CD14-positive monocyte (primary cell): ENCODE measurements at regions not wholly inside any gene's neighbourhood (a gene's known extent, or its start where the extent isn't known, plus 50 kb on each side); places are given as distances from the start of the nearest gene placed in this dataset.
A peak's percentile ranks its signal among the peaks of the same experiment; 100 is the strongest.

Experiments
- DNase-seq, 3 donors: peaks; one replicate each; pipeline ENCODE4 v3.0.0-alpha.2; 2011 to 2022
- H2AFZ ChIP-seq: 2 replicates; pipeline ENCODE4 v1.6.0; 2012; ENCODE audit warnings: mild to moderate bottlenecking, low read depth, low read length, inconsistent platforms; ENCODE audit not compliant: insufficient read depth, poor library complexity, severe bottlenecking
- H3K27ac ChIP-seq, 2 donors: 1 replicate in 1 of 2; 2 replicates in 1 of 2; pipeline ENCODE4 v1.5.1; 2012 to 2013; ENCODE audit warnings: low read length in 2 of 2, control low read depth in 1 of 2, inconsistent platforms in 1 of 2, low read depth in 1 of 2, mild to moderate bottlenecking in 1 of 2
- H3K27me3 ChIP-seq, 2 donors: one replicate each; pipeline versions ENCODE4 v1.6.0 to v1.6.1; 2011 to 2013; ENCODE audit warnings: low read length in 2 of 2; ENCODE audit not compliant: control insufficient read depth in 2 of 2, insufficient read depth in 2 of 2
- H3K36me3 ChIP-seq, 2 donors: replicated peaks in 1 of 2; 1 replicate in 1 of 2; 2 replicates in 1 of 2; pipeline versions ENCODE4 v1.5.1 to v1.6.1; 2012 to 2013; ENCODE audit warnings: low read length in 2 of 2, control low read depth in 1 of 2, inconsistent platforms in 1 of 2, mild to moderate bottlenecking in 1 of 2; ENCODE audit not compliant: insufficient read depth in 2 of 2, control insufficient read depth in 1 of 2
- H3K4me1 ChIP-seq, 2 donors: 1 replicate in 1 of 2; 2 replicates in 1 of 2; pipeline versions ENCODE4 v1.5.1 to v1.6.1; 2012 to 2013; ENCODE audit warnings: low read length in 2 of 2, control low read depth in 1 of 2, inconsistent platforms in 1 of 2, mild to moderate bottlenecking in 1 of 2, moderate library complexity in 1 of 2; ENCODE audit not compliant: insufficient read depth in 2 of 2, control insufficient read depth in 1 of 2
- H3K4me2 ChIP-seq: replicated peaks from 2 replicates; pipeline ENCODE3; 2012; ENCODE audit warnings: low read length, moderate library complexity, mild to moderate bottlenecking; ENCODE audit not compliant: poor library complexity, severe bottlenecking; ENCODE audit errors: extremely low read depth
- H3K4me3 ChIP-seq, 3 experiments: fragments of 200-600 bp in 1 of 3; sonication (generic) in 1 of 3; replicated peaks in 1 of 3; 1 replicate in 2 of 3; 2 replicates in 1 of 3; pipeline ENCODE4 v1.5.1; 2011 to 2013; ENCODE audit warnings: low read length in 3 of 3, mild to moderate bottlenecking in 3 of 3, control low read depth in 2 of 3, low read depth in 2 of 3, inconsistent platforms in 1 of 3, moderate library complexity in 1 of 3
- H3K79me2 ChIP-seq: 2 replicates; pipeline ENCODE4 v1.6.0; 2012; ENCODE audit warnings: mild to moderate bottlenecking, control low read depth, inconsistent platforms, low read length, moderate library complexity; ENCODE audit not compliant: insufficient read depth
- H3K9ac ChIP-seq: 2 replicates; pipeline ENCODE4 v1.6.0; 2017; ENCODE audit warnings: low read length, mild to moderate bottlenecking; ENCODE audit not compliant: insufficient read depth, poor library complexity, severe bottlenecking
- H3K9me3 ChIP-seq, 2 donors: replicated peaks in 1 of 2; 1 replicate in 1 of 2; 2 replicates in 1 of 2; pipeline versions ENCODE4 v1.5.1 to v1.6.1; 2012 to 2013; ENCODE audit warnings: low read length in 2 of 2, control low read depth in 1 of 2; ENCODE audit not compliant: control insufficient read depth in 1 of 2, insufficient read depth in 1 of 2
- H4K20me1 ChIP-seq: 2 replicates; pipeline ENCODE4 v1.6.0; 2012; ENCODE audit warnings: mild to moderate bottlenecking, low read length, control low read depth, moderate library complexity; ENCODE audit not compliant: insufficient read depth
- H3K27ac Mint-ChIP-seq, 7 donors: one replicate each; pipeline ENCODE4 v1.8.0; 2020; ENCODE audit warnings: mild to moderate bottlenecking in 7 of 7, mixed read lengths in 7 of 7, moderate library complexity in 6 of 7, inconsistent platforms in 2 of 7
- H3K27me3 Mint-ChIP-seq, 3 donors: one replicate each; pipeline ENCODE4 v1.8.0; 2021 to 2022; ENCODE audit warnings: low read depth in 3 of 3, mild to moderate bottlenecking in 3 of 3, mixed read lengths in 3 of 3, moderate library complexity in 3 of 3, inconsistent platforms in 1 of 3
- H3K36me3 Mint-ChIP-seq, 2 donors: one replicate each; pipeline ENCODE4 v1.8.0; 2020; ENCODE audit warnings: mixed read lengths in 2 of 2, inconsistent platforms in 1 of 2, mild to moderate bottlenecking in 1 of 2
- H3K4me1 Mint-ChIP-seq: one replicate; pipeline ENCODE4 v1.8.0; 2020; ENCODE audit warnings: mild to moderate bottlenecking, mixed read lengths
- H3K4me3 Mint-ChIP-seq, 2 donors: one replicate each; pipeline ENCODE4 v1.8.0; 2020; ENCODE audit warnings: mild to moderate bottlenecking in 2 of 2, mixed read lengths in 2 of 2, moderate library complexity in 1 of 2
- H3K9me3 Mint-ChIP-seq, 7 donors: one replicate each; pipeline ENCODE4 v1.8.0; 2020 to 2022; ENCODE audit warnings: mixed read lengths in 7 of 7, mild to moderate bottlenecking in 6 of 7, moderate library complexity in 6 of 7, inconsistent platforms in 2 of 7
- WGBS: methylation state at CpG from one replicate; pipeline ENCODE4 v1.1.5; 2013; ENCODE audit warnings: missing lambda C conversion rate; ENCODE audit not compliant: insufficient coverage; 5-methylcytosine and 5-hydroxymethylcytosine counted together
- intact Hi-C, 2 donors: fragments of 100-400 bp; cut with micrococcal nuclease; formaldehyde crosslinking; loops; one replicate each; pipeline versions ENCODE4 v1.15.0 to v1.15.1; 2023
- TF ChIP-seq, protein P1 (sequence below): fragments of 200-600 bp; IDR thresholded peaks from one replicate; pipeline ENCODE4 v1.8.0; 2022; ENCODE audit warnings: antibody characterized with exemption, mild to moderate bottlenecking

DNA sequence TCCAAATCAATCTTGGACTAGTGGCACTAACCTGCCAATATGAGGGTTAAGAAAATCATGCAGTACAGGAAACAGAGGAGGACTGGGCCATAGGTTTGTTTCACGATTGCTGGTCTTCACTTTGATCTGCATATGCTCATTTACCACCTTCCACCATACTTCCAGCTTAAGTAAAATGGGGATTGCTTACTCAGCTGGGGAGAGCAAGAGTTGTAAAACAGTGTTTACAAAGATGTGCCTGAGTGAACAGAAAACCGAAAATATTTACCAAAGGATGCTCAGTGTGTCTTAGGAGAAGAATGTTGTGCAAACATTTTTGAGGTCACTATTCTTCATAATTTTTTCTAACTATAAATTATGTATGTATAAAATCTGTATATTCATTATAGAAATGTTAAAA is 65.1 kb upstream of the DNAH5 start:
- Mint-ChIP-seq H3K4me1 (peaks cover 12% of the 10 kb centered on the region), H3K27ac (no peak overlapping the region), H3K36me3 (no peaks in the 10 kb centered on the region), H3K27me3 (peaks cover 30 to 44% (median 31%) of the 10 kb centered on the region in 3 donors), H3K4me3 (peak overlapping the region in 1 of 2 donors; percentile 67), H3K9me3 (peaks cover 0 to 6% (median 0%) of the 10 kb centered on the region in 7 donors)
- intact Hi-C loops = no loop called here
- Histone ChIP-seq H3K4me1 (peaks cover 8 to 14% of the 10 kb centered on the region in 2 donors), H3K4me2 (no peak overlapping the region), H3K79me2 (no peaks in the 10 kb centered on the region), H3K27me3 (peaks cover 13 to 30% of the 10 kb centered on the region in 2 donors), H2AFZ (no peak overlapping the region), H3K36me3 (no peaks in the 10 kb centered on the region), H3K27ac (no peak overlapping the region), H3K9me3 (peaks cover 0 to 5% of the 10 kb centered on the region in 2 donors), H4K20me1 (no peaks in the 10 kb centered on the region), H3K4me3 (no peak overlapping the region), H3K9ac (no peak overlapping the region)
- WGBS = no CpG with 5 or more reads among the region's 2 CpGs
- TF ChIP-seq, protein P1, sequence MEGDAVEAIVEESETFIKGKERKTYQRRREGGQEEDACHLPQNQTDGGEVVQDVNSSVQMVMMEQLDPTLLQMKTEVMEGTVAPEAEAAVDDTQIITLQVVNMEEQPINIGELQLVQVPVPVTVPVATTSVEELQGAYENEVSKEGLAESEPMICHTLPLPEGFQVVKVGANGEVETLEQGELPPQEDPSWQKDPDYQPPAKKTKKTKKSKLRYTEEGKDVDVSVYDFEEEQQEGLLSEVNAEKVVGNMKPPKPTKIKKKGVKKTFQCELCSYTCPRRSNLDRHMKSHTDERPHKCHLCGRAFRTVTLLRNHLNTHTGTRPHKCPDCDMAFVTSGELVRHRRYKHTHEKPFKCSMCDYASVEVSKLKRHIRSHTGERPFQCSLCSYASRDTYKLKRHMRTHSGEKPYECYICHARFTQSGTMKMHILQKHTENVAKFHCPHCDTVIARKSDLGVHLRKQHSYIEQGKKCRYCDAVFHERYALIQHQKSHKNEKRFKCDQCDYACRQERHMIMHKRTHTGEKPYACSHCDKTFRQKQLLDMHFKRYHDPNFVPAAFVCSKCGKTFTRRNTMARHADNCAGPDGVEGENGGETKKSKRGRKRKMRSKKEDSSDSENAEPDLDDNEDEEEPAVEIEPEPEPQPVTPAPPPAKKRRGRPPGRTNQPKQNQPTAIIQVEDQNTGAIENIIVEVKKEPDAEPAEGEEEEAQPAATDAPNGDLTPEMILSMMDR = no peak
- DNase-seq = no peak

DNA sequence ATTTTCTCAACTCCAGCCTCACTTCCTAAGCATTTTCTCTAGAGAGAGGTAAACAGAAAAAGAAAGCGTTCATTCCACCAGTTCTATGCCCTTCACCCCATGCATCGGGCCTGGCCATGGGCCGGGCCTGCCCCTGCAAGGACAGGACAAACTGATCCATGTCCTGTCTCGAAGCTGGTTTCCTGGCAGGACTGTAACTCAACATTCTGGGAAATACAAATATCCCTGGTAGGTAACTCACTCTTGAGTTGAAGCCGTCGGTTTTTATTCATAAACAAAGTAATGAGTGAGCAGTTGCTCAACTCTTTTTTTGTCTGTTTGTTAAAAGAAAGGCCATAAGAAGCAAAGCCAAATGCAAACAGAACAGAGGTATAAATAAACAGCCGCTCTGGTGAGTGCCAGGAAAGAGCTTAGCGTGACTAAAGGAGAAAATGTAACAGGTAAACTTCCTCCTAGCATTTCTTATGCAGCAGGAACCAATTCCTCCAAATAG is 64.4 kb upstream of the DNAH5 start:
- H3K4me1 Mint-ChIP-seq = peaks cover 15% of the 10 kb centered on the region
- peaks cover 0 to 6% (median 0%) of the 10 kb centered on the region in 7 donors for H3K9me3 Mint-ChIP-seq
- Histone ChIP-seq H4K20me1 (no peaks in the 10 kb centered on the region), H3K4me1 (peaks cover 8 to 14% of the 10 kb centered on the region in 2 donors), H3K4me2 (no peak overlapping the region), H3K4me3 (no peak overlapping the region), H3K9me3 (peaks cover 0 to 5% of the 10 kb centered on the region in 2 donors), H3K27me3 (peaks cover 13 to 30% of the 10 kb centered on the region in 2 donors), H3K79me2 (no peaks in the 10 kb centered on the region), H2AFZ (no peak overlapping the region), H3K9ac (no peak overlapping the region), H3K36me3 (no peaks in the 10 kb centered on the region), H3K27ac (no peak overlapping the region)
- DNase-seq = no peak
- intact Hi-C loops = no loop called here
- H3K27ac Mint-ChIP-seq = no peak overlapping the region
- H3K27me3 Mint-ChIP-seq = peaks cover 26 to 42% (median 27%) of the 10 kb centered on the region in 3 donors
- H3K4me3 Mint-ChIP-seq = peak overlapping the region in 1 of 2 donors; percentile 26
- H3K36me3 Mint-ChIP-seq = no peaks in the 10 kb centered on the region
- 93% methylated on average over 4 of the region's 8 CpGs for WGBS
- TF ChIP-seq, protein P1 = no peak
